Lower lobe of right lung (tissue), 2 donors: ENCODE measurements at regions not wholly inside any gene's neighbourhood (a gene's known extent, or its start where the extent isn't known, plus 50 kb on each side); places are given as distances from the start of the nearest gene placed in this dataset.
A peak's percentile ranks its signal among the peaks of the same experiment; 100 is the strongest.
"Not testable (repeated sequence)": the region's sequence is repeated elsewhere in the genome, so short reads cannot be mapped to it uniquely, and the experiment has no call there.

Experiments used
- ATAC-seq, 2 donors: fragments of 200-7000 bp; cut with Tn5 transposase; one replicate each; pipeline ENCODE4 v1.9.1; 2020 to 2022; ENCODE audit warnings: mild to moderate bottlenecking in 2 of 2, moderate library complexity in 2 of 2
- DNase-seq: peaks from one replicate; pipeline ENCODE4 v3.0.0-alpha.2; 2020
- H3K27ac ChIP-seq: fragments of 200-600 bp; one replicate; pipeline ENCODE4 v1.8.0; 2022
- H3K27me3 ChIP-seq: fragments of 200-600 bp; one replicate; pipeline ENCODE4 v1.8.0; 2022; ENCODE audit warnings: low read depth
- H3K36me3 ChIP-seq: fragments of 200-600 bp; one replicate; pipeline ENCODE4 v1.8.0; 2022; ENCODE audit warnings: mild to moderate bottlenecking
- H3K4me1 ChIP-seq: fragments of 200-600 bp; one replicate; pipeline ENCODE4 v1.8.0; 2022
- H3K4me3 ChIP-seq: fragments of 200-600 bp; one replicate; pipeline ENCODE4 v1.8.0; 2022; ENCODE audit warnings: mild to moderate bottlenecking
- H3K9me3 ChIP-seq: fragments of 200-600 bp; one replicate; pipeline ENCODE4 v1.8.0; 2022
- CTCF ChIP-seq: fragments of 200-600 bp; IDR thresholded peaks from one replicate; pipeline ENCODE4 v1.8.0; 2022; ENCODE audit warnings: antibody characterized with exemption, mild to moderate bottlenecking
- intact Hi-C: fragments of 100-400 bp; cut with DNase I; formaldehyde crosslinking; loops from one replicate; pipeline ENCODE4 v1.11.0; 2022
- donor health status: DM: no; HTN: yes; CAD: no; lungs with severe emphysema.

- no peaks in the 10 kb centered on the region for H3K4me1 ChIP-seq
- H3K27me3 ChIP-seq = no peaks in the 10 kb centered on the region
- H3K4me3 ChIP-seq = no peak overlapping the region
- no peaks in the 10 kb centered on the region for H3K36me3 ChIP-seq
- ATAC-seq = no peak
- no peak for DNase-seq
- no peak for TF ChIP-seq CTCF
- intact Hi-C loops = no loop called here
- H3K9me3 ChIP-seq = no peaks in the 10 kb centered on the region
- no peak overlapping the region for H3K27ac ChIP-seq
Observed at GRCh38 chr2:106332054-106332453, 136.2 kb downstream of the RGPD3 start.

DNA sequence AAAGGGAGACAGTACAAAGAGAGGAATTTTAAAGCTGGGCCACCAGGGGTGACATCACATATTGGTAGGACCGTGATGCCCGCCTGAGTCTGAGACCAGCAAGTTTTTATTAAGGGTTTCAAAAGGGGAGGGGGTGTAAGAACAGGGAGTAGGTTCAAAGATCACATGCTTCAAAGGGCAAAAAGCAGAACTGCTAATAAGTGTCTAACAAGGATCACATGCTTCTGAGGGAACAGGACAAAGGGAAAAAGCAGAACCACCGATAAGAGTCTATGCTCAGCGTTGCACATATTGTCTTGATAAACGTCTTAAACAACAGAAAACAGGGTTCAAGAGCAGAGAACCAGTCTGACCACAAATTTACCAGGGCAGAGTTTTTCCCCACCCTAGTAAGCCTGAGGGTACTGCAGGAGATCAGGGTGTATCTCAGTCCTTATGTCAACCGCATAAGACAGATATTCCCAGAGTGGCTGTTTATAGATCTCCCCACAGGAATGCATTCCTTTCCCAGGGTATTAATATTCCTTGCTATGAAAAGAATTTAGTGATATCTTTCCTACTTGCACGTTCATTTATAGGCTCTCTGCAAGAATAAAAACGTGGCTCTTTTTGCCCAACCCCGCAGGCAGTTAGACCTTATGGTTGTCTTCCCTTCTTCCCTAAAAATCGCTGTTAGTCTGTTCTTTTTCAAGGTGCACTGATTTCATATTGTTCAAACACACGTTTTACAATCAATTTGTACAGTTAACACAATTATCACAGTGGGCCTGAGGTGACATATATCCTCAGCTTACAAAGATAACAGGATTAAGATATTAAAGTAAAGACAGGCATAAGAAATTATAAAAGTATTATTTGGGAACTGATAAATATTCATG, 136.5 kb upstream of the UXS1 start:
- H3K36me3 ChIP-seq, ATAC-seq, H3K27me3 ChIP-seq, DNase-seq, intact Hi-C loops, H3K27ac ChIP-seq, H3K4me1 ChIP-seq, H3K9me3 ChIP-seq, H3K4me3 ChIP-seq: not testable (repeated sequence)

GRCh38 chr2:106323337-106324013, 129.4 kb upstream of the UXS1 start:
- Histone ChIP-seq H3K36me3 (no peaks in the 10 kb centered on the region), H3K27ac (no peak overlapping the region), H3K4me3 (no peak overlapping the region), H3K27me3 (no peaks in the 10 kb centered on the region), H3K4me1 (no peaks in the 10 kb centered on the region), H3K9me3 (no peaks in the 10 kb centered on the region)
- DNase-seq = no peak
- TF ChIP-seq CTCF = no peak
- ATAC-seq = no peak
- intact Hi-C loops = no loop called here

DNA sequence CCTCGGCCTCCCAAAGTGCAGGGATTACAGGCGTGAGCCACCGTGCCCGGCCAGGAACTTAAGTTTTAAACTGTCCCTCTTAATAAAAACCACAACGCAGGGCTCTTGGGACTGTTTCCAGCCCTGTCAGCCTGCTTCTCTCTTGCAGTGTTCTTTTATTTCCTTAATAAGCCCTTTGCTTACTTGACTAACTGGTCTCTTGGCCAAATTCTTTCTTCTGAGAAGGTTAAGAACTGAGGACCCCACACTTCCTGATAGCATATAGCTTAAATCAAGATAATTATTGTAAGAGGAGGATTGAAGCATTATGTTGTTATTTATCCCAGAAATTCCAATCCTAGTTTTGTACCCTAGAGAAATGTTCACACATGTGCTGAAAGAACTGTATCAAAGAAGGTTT, 128.2 kb upstream of the UXS1 start:
- no peak for ATAC-seq
- no peaks in the 10 kb centered on the region for H3K9me3 ChIP-seq
- no peaks in the 10 kb centered on the region for H3K36me3 ChIP-seq
- H3K4me3 ChIP-seq = no peak overlapping the region
- no peaks in the 10 kb centered on the region for H3K27me3 ChIP-seq
- no peak for DNase-seq
- intact Hi-C loops = no loop called here
- no peak overlapping the region for H3K27ac ChIP-seq
- no peak for TF ChIP-seq CTCF
- no peaks in the 10 kb centered on the region for H3K4me1 ChIP-seq

DNA sequence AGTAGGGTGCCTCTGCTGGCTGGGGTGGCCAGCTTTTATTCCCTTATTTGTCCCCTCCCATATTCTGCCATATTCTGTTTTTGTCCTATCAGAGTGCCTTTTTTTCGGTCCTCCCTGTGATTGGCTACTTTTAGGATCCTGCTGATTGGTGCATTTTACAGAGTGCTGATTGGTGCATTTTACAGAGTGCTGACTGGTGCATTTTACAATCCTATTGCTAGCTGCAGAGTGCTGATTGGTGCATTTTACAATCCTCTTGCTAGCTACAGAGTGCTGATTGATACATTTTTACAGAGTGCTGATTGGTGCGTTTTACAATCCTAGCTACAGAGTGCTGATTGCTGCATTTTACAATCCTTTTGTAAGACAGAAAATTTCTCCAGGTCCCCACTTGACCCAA, 126.3 kb upstream of the UXS1 start:
- H3K27ac ChIP-seq, intact Hi-C loops, H3K4me3 ChIP-seq, H3K36me3 ChIP-seq, H3K27me3 ChIP-seq, H3K9me3 ChIP-seq, DNase-seq, ATAC-seq, H3K4me1 ChIP-seq: not testable (repeated sequence)

DNA sequence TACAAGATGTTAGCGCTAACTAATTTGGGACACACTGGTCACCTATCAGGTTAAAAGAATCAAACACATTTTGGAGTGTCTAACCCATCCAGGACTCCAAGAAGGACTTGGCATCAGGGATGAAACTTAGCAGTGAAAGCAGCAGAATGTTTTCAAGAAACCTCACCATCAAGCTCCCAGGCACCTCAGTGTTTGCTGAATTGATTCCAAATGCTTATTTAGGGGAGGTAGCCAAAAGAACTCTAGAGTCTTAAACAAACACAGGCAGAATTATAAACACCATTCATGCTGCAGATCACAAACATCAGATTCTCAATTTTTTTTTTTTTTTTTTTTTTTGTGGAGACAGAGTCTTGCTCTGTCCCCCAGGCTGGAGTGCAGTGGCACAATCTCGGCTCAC, 122.8 kb upstream of the UXS1 start:
- Histone ChIP-seq H3K27ac (peak overlapping the region; percentile 31), H3K4me3 (no peak overlapping the region), H3K4me1 (no peaks in the 10 kb centered on the region), H3K27me3 (no peaks in the 10 kb centered on the region), H3K9me3 (no peaks in the 10 kb centered on the region), H3K36me3 (no peaks in the 10 kb centered on the region)
- no peak for TF ChIP-seq CTCF
- intact Hi-C loops = no loop called here
- no peak for DNase-seq
- ATAC-seq = no peak
